GM21786 (cell line): ENCODE measurements at regions not wholly inside any gene's neighbourhood (a gene's known extent, or its start where the extent isn't known, plus 50 kb on each side); places are given as distances from the start of the nearest gene placed in this dataset.

ENCODE experiments used
- ATAC-seq: cut with Tn5 transposase; IDR thresholded peaks from one replicate; pipeline ENCODE4 v1.9.1; 2021; ENCODE audit not compliant: unreplicated experiment

DNA sequence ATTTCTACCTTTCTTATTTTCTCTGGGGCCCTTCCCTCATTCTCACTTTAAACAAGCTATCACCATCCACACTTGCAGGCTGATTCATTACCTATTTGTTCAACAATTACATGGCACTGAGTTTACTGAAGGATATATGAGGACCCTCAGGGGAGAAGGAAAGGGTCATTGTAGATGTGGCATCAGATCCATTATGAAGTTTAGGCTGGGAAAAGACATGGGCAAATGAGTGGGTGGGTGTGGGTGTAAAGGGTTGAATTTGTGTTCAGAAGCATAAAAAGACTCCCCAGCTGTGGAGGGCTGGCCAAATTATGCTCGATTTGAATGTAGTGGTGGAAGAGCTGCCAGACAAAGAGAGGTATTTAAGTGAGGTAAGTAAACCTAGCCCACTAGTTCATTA lies 55.9 kb upstream of the MTAP start:
- ATAC-seq = no peak

DNA sequence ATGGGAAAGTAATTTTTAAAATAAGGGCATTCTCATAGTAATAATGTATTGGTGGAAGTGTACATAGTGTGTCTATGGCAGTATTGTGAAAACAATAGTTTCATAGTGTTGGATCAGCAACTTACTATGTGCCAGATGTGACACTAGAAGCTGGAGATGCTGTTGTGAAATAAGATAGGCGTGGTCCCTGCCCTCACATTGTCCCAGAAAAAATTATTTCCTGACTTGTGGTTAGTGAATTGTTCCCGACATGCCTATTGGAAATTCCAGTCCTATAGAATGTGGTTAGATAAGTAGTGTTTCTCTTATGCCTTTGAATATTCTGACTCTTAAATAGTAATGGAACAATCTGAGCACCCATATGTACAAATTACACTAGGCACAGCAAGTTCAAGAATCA lies 55.3 kb upstream of the MTAP start:
- no peak for ATAC-seq

DNA sequence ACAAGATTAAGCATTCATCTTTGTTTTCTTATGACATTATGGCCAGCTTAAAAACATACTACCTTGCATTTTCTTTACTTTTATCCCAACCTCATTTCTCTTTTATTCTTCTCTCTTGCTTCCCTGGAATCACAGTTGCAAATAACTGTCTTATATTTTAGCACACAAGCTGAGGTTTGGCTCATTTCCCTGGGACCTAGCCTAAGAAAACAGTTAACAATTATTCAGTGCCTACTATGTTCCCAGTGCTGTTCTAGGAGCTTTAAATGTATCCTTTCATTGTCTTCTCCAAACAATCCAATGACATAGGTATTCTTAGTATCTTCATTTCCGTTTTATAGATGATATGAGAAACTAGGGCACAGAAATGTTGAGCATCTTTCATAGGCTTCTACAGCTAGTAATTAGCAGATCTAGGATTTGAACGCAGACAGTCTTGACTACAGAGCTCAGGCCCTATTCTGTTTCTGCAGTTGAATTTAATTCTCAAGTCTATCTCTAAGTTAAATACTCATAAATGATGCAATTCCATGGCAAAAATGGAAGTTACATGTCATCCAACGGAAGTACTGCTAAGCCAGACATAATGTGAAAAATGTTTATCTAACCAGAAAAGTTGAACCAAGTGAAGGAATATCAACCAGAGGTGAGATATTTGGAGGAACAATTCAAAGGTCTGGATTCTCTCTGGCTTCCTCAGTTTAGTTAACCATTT lies 52.3 kb upstream of the MTAP start:
- ATAC-seq = no peak

DNA sequence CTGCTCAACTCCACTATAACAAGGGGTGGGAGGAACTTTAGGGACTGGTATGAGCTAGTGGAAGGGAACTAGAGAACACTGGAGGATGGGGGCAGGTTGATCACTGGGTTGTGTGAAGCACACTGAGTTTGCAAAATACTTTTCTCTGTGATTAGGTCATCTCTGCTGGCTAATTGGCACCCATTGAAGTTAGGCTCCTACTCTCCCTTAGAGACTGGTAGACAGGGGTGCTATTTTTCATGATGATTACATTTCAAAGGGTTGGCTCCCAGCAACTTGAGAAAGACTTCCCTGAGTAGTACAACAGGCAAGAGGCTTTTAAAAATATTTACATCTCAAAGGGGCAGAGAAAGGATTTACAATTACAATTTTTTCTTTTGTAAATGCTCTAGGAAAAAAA lies 50.4 kb upstream of the MTAP start:
- no peak for ATAC-seq
